Nephron progenitor cell (in vitro differentiated cells): ENCODE measurements at regions not wholly inside any gene's neighbourhood (a gene's known extent, or its start where the extent isn't known, plus 50 kb on each side); places are given as distances from the start of the nearest gene placed in this dataset.
"Not testable (repeated sequence)": the region's sequence is repeated elsewhere in the genome, so short reads cannot be mapped to it uniquely, and the experiment has no call there.

Source experiments
- DNase-seq: peaks from one replicate; pipeline ENCODE4 v3.0.0; 2021
- H3K27ac Mint-ChIP-seq: 2 replicates; pipeline ENCODE4 v1.8.0; 2021; ENCODE audit warnings: mild to moderate bottlenecking, moderate library complexity, mixed read lengths
- H3K27me3 Mint-ChIP-seq: 2 replicates; pipeline ENCODE4 v1.8.0; 2021; ENCODE audit warnings: mild to moderate bottlenecking, low read depth, mixed read lengths; ENCODE audit not compliant: poor library complexity
- H3K36me3 Mint-ChIP-seq: 2 replicates; pipeline ENCODE4 v1.8.0; 2021; ENCODE audit warnings: low read depth, mixed read lengths
- H3K4me1 Mint-ChIP-seq: 2 replicates; pipeline ENCODE4 v1.8.0; 2021; ENCODE audit warnings: mixed read lengths
- H3K4me3 Mint-ChIP-seq: 2 replicates; pipeline ENCODE4 v1.8.0; 2021; ENCODE audit warnings: mild to moderate bottlenecking, moderate library complexity, mixed read lengths
- H3K9me3 Mint-ChIP-seq: 2 replicates; pipeline ENCODE4 v1.8.0; 2021; ENCODE audit warnings: mild to moderate bottlenecking, moderate library complexity, mixed read lengths
- CTCF ChIP-seq: fragments of 200-600 bp; sonication (generic); IDR thresholded peaks from 2 replicates; pipeline ENCODE4 v1.5.0; 2021; ENCODE audit warnings: antibody characterized with exemption

- no peak for TF ChIP-seq CTCF
- no peak overlapping the region for H3K4me3 Mint-ChIP-seq
- no peak for DNase-seq
Measured at GRCh38 chr6:50962213-50962759, 143.6 kb downstream of the TFAP2B start.

GRCh38 chr6:50963952-50964351 lies 145.3 kb downstream of the TFAP2B start:
- H3K9me3 Mint-ChIP-seq: no peaks in the 10 kb centered on the region
- no peak overlapping the region for H3K27ac Mint-ChIP-seq
- H3K4me3 Mint-ChIP-seq: no peak overlapping the region
- peaks cover 3% of the 10 kb centered on the region for H3K27me3 Mint-ChIP-seq
- H3K36me3 Mint-ChIP-seq: no peaks in the 10 kb centered on the region
- no peaks in the 10 kb centered on the region for H3K4me1 Mint-ChIP-seq
- TF ChIP-seq CTCF: no peak
- DNase-seq: no peak

More at GRCh38 chr6:50962213-50962759, 143.6 kb downstream of the TFAP2B start:
- no peaks in the 10 kb centered on the region for H3K4me1 Mint-ChIP-seq
- H3K27ac Mint-ChIP-seq: no peak overlapping the region
- peaks cover 3% of the 10 kb centered on the region for H3K27me3 Mint-ChIP-seq
- H3K36me3 Mint-ChIP-seq: no peaks in the 10 kb centered on the region
- no peaks in the 10 kb centered on the region for H3K9me3 Mint-ChIP-seq

- no peaks in the 10 kb centered on the region for H3K9me3 Mint-ChIP-seq
- no peaks in the 10 kb centered on the region for H3K4me1 Mint-ChIP-seq
- no peak overlapping the region for H3K4me3 Mint-ChIP-seq
- peaks cover 13% of the 10 kb centered on the region for H3K27me3 Mint-ChIP-seq
- DNase-seq: no peak
- H3K36me3 Mint-ChIP-seq: no peaks in the 10 kb centered on the region
- TF ChIP-seq CTCF: no peak
- H3K27ac Mint-ChIP-seq: no peak overlapping the region
Measured at GRCh38 chr6:50965495-50965894, 146.8 kb downstream of the TFAP2B start.

- no peaks in the 10 kb centered on the region for H3K9me3 Mint-ChIP-seq
- DNase-seq: no peak
- H3K36me3 Mint-ChIP-seq: no peaks in the 10 kb centered on the region
- no peak overlapping the region for H3K27ac Mint-ChIP-seq
- peaks cover 24% of the 10 kb centered on the region for H3K27me3 Mint-ChIP-seq
- no peak for TF ChIP-seq CTCF
- no peaks in the 10 kb centered on the region for H3K4me1 Mint-ChIP-seq
- no peak overlapping the region for H3K4me3 Mint-ChIP-seq
Measured at GRCh38 chr6:50966532-50966931, 147.9 kb downstream of the TFAP2B start.

GRCh38 chr6:50966986-50967385 lies 148.3 kb downstream of the TFAP2B start:
- DNase-seq: no peak
- no peak for TF ChIP-seq CTCF
- no peaks in the 10 kb centered on the region for H3K9me3 Mint-ChIP-seq
- peaks cover 28% of the 10 kb centered on the region for H3K27me3 Mint-ChIP-seq
- no peak overlapping the region for H3K27ac Mint-ChIP-seq
- H3K4me1 Mint-ChIP-seq: no peaks in the 10 kb centered on the region
- no peaks in the 10 kb centered on the region for H3K36me3 Mint-ChIP-seq
- H3K4me3 Mint-ChIP-seq: no peak overlapping the region

GRCh38 chr6:50968246-50968645 lies 149.6 kb downstream of the TFAP2B start:
- H3K4me3 Mint-ChIP-seq, DNase-seq, H3K36me3 Mint-ChIP-seq, H3K9me3 Mint-ChIP-seq, H3K27ac Mint-ChIP-seq, H3K4me1 Mint-ChIP-seq: not testable (repeated sequence)
- peaks cover 37% of the 10 kb centered on the region for H3K27me3 Mint-ChIP-seq
